AG04450 (cell line): ENCODE measurements at regions not wholly inside any gene's neighbourhood (a gene's known extent, or its start where the extent isn't known, plus 50 kb on each side); places are given as distances from the start of the nearest gene placed in this dataset.
A peak's percentile ranks its signal among the peaks of the same experiment; 100 is the strongest.

Experiments used
- CTCF ChIA-PET: fragments of 300-600, 350-600 bp; formaldehyde crosslinking; extraction: SDS; loops from one replicate; lab custom pipeline; 2022; ENCODE audit warnings: antibody characterized with exemption, inconsistent platforms; lab: Charles Lee
- POLR2A ChIA-PET: fragments of 350-600 bp; formaldehyde crosslinking; extraction: SDS; loops from one replicate; lab custom pipeline; 2021; ENCODE audit warnings: antibody characterized with exemption, inconsistent platforms; lab: Yijun Ruan, JAX
- DNase-seq: peaks from one replicate; pipeline ENCODE4 v3.0.0-alpha.2; 2011; ENCODE audit warnings: low read depth, low spot score
- H3K27ac ChIP-seq: one replicate; pipeline ENCODE4 v1.5.1; 2012; ENCODE audit warnings: low read depth, low read length, control low read depth
- H3K27me3 ChIP-seq: one replicate; pipeline ENCODE4 v1.6.0; 2012; ENCODE audit warnings: low read length; ENCODE audit not compliant: control insufficient read depth, insufficient read depth
- H3K4me3 ChIP-seq: 2 replicates; pipeline ENCODE4 v1.5.1; 2011; ENCODE audit warnings: mild to moderate bottlenecking, low read depth, low read length, control low read depth
- H3K9me3 ChIP-seq: 2 replicates; pipeline ENCODE4 v1.5.1; 2012; ENCODE audit warnings: low read length; ENCODE audit not compliant: control insufficient read depth, insufficient read depth
- TF ChIP-seq, protein P1 (sequence below): IDR thresholded peaks from 2 replicates; pipeline ENCODE4 v1.5.1; 2011; ENCODE audit warnings: low read depth, low read length, control low read depth, inconsistent platforms

DNA sequence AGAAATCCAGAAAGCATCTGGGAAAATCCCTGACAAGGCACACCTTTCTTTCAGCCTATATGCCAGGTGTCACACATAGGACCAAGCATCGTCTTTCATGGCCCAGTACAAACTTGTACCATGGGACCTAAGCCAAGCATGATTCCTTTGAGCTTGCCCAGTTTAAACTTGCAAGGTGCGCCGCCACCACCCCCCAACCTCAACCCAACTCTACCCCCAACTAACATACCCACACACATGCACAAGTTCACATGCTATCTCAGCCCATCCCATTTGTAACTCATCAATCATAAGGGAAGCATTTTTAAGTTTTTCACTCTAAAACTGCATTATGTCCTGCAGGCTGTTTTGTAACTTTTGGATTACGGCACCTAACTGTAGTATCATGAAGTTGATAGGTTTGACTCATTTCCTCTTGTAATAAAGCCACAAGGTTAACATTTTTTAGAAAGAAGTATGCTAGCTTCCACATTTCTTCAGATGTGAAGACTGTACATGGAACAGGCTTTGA, 145.9 kb upstream of the FST start:
- H3K4me3 ChIP-seq, result no peak overlapping the region
- TF ChIP-seq, protein P1, sequence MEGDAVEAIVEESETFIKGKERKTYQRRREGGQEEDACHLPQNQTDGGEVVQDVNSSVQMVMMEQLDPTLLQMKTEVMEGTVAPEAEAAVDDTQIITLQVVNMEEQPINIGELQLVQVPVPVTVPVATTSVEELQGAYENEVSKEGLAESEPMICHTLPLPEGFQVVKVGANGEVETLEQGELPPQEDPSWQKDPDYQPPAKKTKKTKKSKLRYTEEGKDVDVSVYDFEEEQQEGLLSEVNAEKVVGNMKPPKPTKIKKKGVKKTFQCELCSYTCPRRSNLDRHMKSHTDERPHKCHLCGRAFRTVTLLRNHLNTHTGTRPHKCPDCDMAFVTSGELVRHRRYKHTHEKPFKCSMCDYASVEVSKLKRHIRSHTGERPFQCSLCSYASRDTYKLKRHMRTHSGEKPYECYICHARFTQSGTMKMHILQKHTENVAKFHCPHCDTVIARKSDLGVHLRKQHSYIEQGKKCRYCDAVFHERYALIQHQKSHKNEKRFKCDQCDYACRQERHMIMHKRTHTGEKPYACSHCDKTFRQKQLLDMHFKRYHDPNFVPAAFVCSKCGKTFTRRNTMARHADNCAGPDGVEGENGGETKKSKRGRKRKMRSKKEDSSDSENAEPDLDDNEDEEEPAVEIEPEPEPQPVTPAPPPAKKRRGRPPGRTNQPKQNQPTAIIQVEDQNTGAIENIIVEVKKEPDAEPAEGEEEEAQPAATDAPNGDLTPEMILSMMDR, result no peak
- H3K9me3 ChIP-seq, result no peaks in the 10 kb centered on the region
- ChIA-PET POLR2A (interaction anchor here (0.5 to 1.0 kb wide), 2 partner anchors 56 to 81 kb away, joined by 3 to 4 read pairs; no protein-coding TSS in a partner anchor), CTCF (interaction anchor here (0.7 kb wide), 1 partner anchor 72 kb away, joined by 4 read pairs; no protein-coding TSS in a partner anchor)
- no peaks in the 10 kb centered on the region for H3K27me3 ChIP-seq
- DNase-seq, result peak; percentile 39
- peak overlapping the region; percentile 49 for H3K27ac ChIP-seq

GRCh38 chr5:53335115-53335514, 145.3 kb upstream of the FST start:
- no peak overlapping the region for H3K4me3 ChIP-seq
- CTCF ChIA-PET, result no interaction called here
- no peak for DNase-seq

GRCh38 chr5:53337827-53338226, 142.6 kb upstream of the FST start:
- ChIA-PET CTCF (interaction anchor here (0.6 kb wide), 1 partner anchor 1179 kb away, joined by 3 read pairs; no protein-coding TSS in a partner anchor), POLR2A (no interaction called here)
- Histone ChIP-seq H3K4me3 (no peak overlapping the region), H3K9me3 (no peaks in the 10 kb centered on the region), H3K27me3 (no peaks in the 10 kb centered on the region), H3K27ac (no peak overlapping the region)
- no peak for DNase-seq
- TF ChIP-seq, protein P1, result no peak

More at GRCh38 chr5:53335115-53335514, 145.3 kb upstream of the FST start:
- H3K27me3 ChIP-seq, result no peaks in the 10 kb centered on the region
- H3K9me3 ChIP-seq, result no peaks in the 10 kb centered on the region
- H3K27ac ChIP-seq, result peak overlapping the region; percentile 59
- TF ChIP-seq, protein P1, result peak; percentile 22
- POLR2A ChIA-PET, result interaction anchor here (1.0 kb wide), 1 partner anchor 82 kb away, joined by 4 read pairs; no protein-coding TSS in a partner anchor

DNA sequence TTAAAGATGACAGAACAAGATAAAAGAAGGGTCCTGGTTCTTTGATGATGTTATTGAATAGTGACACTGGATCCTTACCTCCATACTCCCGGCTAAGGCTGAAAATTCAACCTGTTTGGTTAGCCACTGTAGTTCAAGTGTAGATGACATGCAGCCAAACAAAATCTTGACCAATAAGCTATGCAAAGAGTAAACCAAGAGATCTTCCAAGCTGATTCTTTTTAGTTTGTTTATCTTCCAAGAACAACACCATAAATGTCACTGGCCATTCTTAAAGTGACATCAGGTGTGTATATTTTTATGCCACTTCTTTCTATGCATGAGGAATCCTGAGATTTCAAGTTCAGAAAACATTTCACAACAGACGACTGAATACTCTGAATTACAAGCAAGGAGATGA, 141.5 kb upstream of the FST start:
- Histone ChIP-seq H3K4me3 (no peak overlapping the region), H3K9me3 (no peaks in the 10 kb centered on the region), H3K27me3 (no peaks in the 10 kb centered on the region), H3K27ac (no peak overlapping the region)
- TF ChIP-seq, protein P1, result no peak
- POLR2A ChIA-PET, result no interaction called here
- DNase-seq, result no peak
- CTCF ChIA-PET, result interaction anchor here (1.1 kb wide), 1 partner anchor 89 kb away, joined by 3 read pairs; no protein-coding TSS in a partner anchor

GRCh38 chr5:53339962-53340540, 140.4 kb upstream of the FST start:
- TF ChIP-seq, protein P1, result no peak
- DNase-seq, result no peak
- Histone ChIP-seq H3K4me3 (no peak overlapping the region), H3K27ac (no peak overlapping the region), H3K9me3 (no peaks in the 10 kb centered on the region), H3K27me3 (no peaks in the 10 kb centered on the region)
- CTCF ChIA-PET, result interaction anchor here (1.1 kb wide), 2 partner anchors 77 to 88 kb away, joined by 3 to 5 read pairs; no protein-coding TSS in a partner anchor
- POLR2A ChIA-PET, result interaction anchor here (0.6 to 1.7 kb wide), 2 partner anchors 15 to 19 kb away, joined by 3 to 6 read pairs; no protein-coding TSS in a partner anchor
